ENCODE measurements at regions not wholly inside any gene's neighbourhood (a gene's known extent, or its start where the extent isn't known, plus 50 kb on each side); places are given as distances from the start of the nearest gene placed in this dataset.

- no peak for TF ChIP-seq TOPORS (CRISPR knock-in tag; IDR thresholded peaks at IDR 0.05)
- TF ChIP-seq SMAD1 (CRISPR knock-in tag; IDR thresholded peaks at IDR 0.05; ENCODE audit: borderline replicate concordance, low read depth), result no peak
- no peak for TF ChIP-seq YY1 (IDR thresholded peaks at IDR 0.05; ENCODE audit: insufficient read depth, insufficient replicate concordance, low read depth, low read length)
- TF ChIP-seq CTCF (CRISPR knock-in tag; IDR thresholded peaks at IDR 0.05), result no peak
- no peak for TF ChIP-seq ZFP1 (CRISPR knock-in tag; IDR thresholded peaks at IDR 0.05)
- no peak for TF ChIP-seq UBTF (CRISPR knock-in tag; IDR thresholded peaks at IDR 0.05)
- no peak for TF ChIP-seq MEIS2 (CRISPR knock-in tag; IDR thresholded peaks at IDR 0.05)
- no peak for TF ChIP-seq ONECUT2 (CRISPR knock-in tag; IDR thresholded peaks at IDR 0.05)
These were observed 120.3 kb downstream of the IL20RB start for GRCh38 chr3:137078040-137078439.

Data from HepG2 (cell line).